ENCODE measurements at regions not wholly inside any gene's neighbourhood (a gene's known extent, or its start where the extent isn't known, plus 50 kb on each side); places are given as distances from the start of the nearest gene placed in this dataset.
A peak's percentile ranks its signal among the peaks of the same experiment; 100 is the strongest.
"Not testable (repeated sequence)": the region's sequence is repeated elsewhere in the genome, so short reads cannot be mapped to it uniquely, and the experiment has no call there.

GRCh38 chr12:131513606-131514005, 197.3 kb upstream of the SFSWAP start:
- no peaks in the 10 kb centered on the region for H3K36me3 ChIP-seq
- H3K27me3 ChIP-seq (ENCODE audit: insufficient read depth, low read depth, severe bottlenecking) = no peaks in the 10 kb centered on the region
- no peak for TF ChIP-seq CTCF (IDR thresholded peaks at IDR 0.05; ENCODE audit: low read depth, low read length)
- peak; percentile 73 for DNase-seq
- H3K4me3 ChIP-seq (ENCODE audit: low read depth, low read length) = no peak overlapping the region
- H3K27ac ChIP-seq = peak overlapping the region; percentile 59
- no peaks in the 10 kb centered on the region for H3K9me3 ChIP-seq (ENCODE audit: severe bottlenecking)

GRCh38 chr12:131520553-131520952, 190.3 kb upstream of the SFSWAP start:
- H3K4me3 ChIP-seq (ENCODE audit: low read depth, low read length); H3K27ac ChIP-seq; H3K36me3 ChIP-seq; H3K9me3 ChIP-seq (ENCODE audit: severe bottlenecking); H3K27me3 ChIP-seq (ENCODE audit: insufficient read depth, low read depth, severe bottlenecking); DNase-seq: not testable (repeated sequence)

- no peak overlapping the region for H3K4me3 ChIP-seq (ENCODE audit: low read depth, low read length)
- no peak for TF ChIP-seq CTCF (IDR thresholded peaks at IDR 0.05; ENCODE audit: low read depth, low read length)
- no peaks in the 10 kb centered on the region for H3K9me3 ChIP-seq (ENCODE audit: severe bottlenecking)
- no peaks in the 10 kb centered on the region for H3K36me3 ChIP-seq
- no peaks in the 10 kb centered on the region for H3K27me3 ChIP-seq (ENCODE audit: insufficient read depth, low read depth, severe bottlenecking)
- H3K27ac ChIP-seq = no peak overlapping the region
- no peak for DNase-seq
Measured at GRCh38 chr12:131521326-131521725, 189.6 kb upstream of the SFSWAP start.

- TF ChIP-seq CTCF (IDR thresholded peaks at IDR 0.05; ENCODE audit: low read depth, low read length) = no peak
- Histone ChIP-seq H3K4me3 (ENCODE audit: low read depth, low read length) (no peak overlapping the region), H3K27me3 (ENCODE audit: insufficient read depth, low read depth, severe bottlenecking) (no peaks in the 10 kb centered on the region), H3K9me3 (ENCODE audit: severe bottlenecking) (no peaks in the 10 kb centered on the region), H3K27ac (no peak overlapping the region), H3K36me3 (no peaks in the 10 kb centered on the region)
- no peak for DNase-seq
Measured at GRCh38 chr12:131525795-131526508, 184.9 kb upstream of the SFSWAP start.

GRCh38 chr12:131527092-131527491, 183.8 kb upstream of the SFSWAP start:
- H3K27ac ChIP-seq = no peak overlapping the region
- TF ChIP-seq CTCF (IDR thresholded peaks at IDR 0.05; ENCODE audit: low read depth, low read length) = no peak
- H3K4me3 ChIP-seq (ENCODE audit: low read depth, low read length) = no peak overlapping the region
- H3K9me3 ChIP-seq (ENCODE audit: severe bottlenecking) = no peaks in the 10 kb centered on the region
- DNase-seq = no peak
- no peaks in the 10 kb centered on the region for H3K36me3 ChIP-seq
- H3K27me3 ChIP-seq (ENCODE audit: insufficient read depth, low read depth, severe bottlenecking) = no peaks in the 10 kb centered on the region

GRCh38 chr12:131527736-131528135, 183.2 kb upstream of the SFSWAP start:
- Histone ChIP-seq H3K27me3 (ENCODE audit: insufficient read depth, low read depth, severe bottlenecking) (no peaks in the 10 kb centered on the region), H3K27ac (no peak overlapping the region), H3K36me3 (no peaks in the 10 kb centered on the region), H3K4me3 (ENCODE audit: low read depth, low read length) (no peak overlapping the region), H3K9me3 (ENCODE audit: severe bottlenecking) (no peaks in the 10 kb centered on the region)
- no peak for TF ChIP-seq CTCF (IDR thresholded peaks at IDR 0.05; ENCODE audit: low read depth, low read length)
- no peak for DNase-seq
